H9 (cell line): ENCODE measurements at regions not wholly inside any gene's neighbourhood (a gene's known extent, or its start where the extent isn't known, plus 50 kb on each side); places are given as distances from the start of the nearest gene placed in this dataset.

Experiments used
- DNase-seq: peaks from one replicate; pipeline ENCODE4 v3.0.0-alpha.2; 2017
- H2AFZ ChIP-seq: one replicate; pipeline ENCODE4 v1.6.1; 2013; ENCODE audit warnings: mild to moderate bottlenecking, low read length, control low read depth, moderate library complexity
- H2AK5ac ChIP-seq: 2 replicates; pipeline ENCODE4 v1.6.1; 2013; ENCODE audit warnings: low read length, control low read depth, mixed read lengths; ENCODE audit not compliant: insufficient read length
- H2BK120ac ChIP-seq: one replicate; pipeline ENCODE4 v1.6.1; 2013; ENCODE audit warnings: low read depth, mild to moderate bottlenecking, low read length, control low read depth, inconsistent platforms; ENCODE audit not compliant: poor library complexity, severe bottlenecking
- H2BK12ac ChIP-seq: 2 replicates; pipeline ENCODE4 v1.6.1; 2013; ENCODE audit warnings: low read length, control low read depth, mixed read lengths, low read depth; ENCODE audit not compliant: insufficient read length
- H2BK15ac ChIP-seq: 2 replicates; pipeline ENCODE4 v1.6.1; 2013; ENCODE audit warnings: low read depth, low read length, control low read depth
- H2BK20ac ChIP-seq: one replicate; pipeline ENCODE4 v1.6.1; 2013; ENCODE audit warnings: low read depth, mild to moderate bottlenecking, low read length, control low read depth, inconsistent platforms; ENCODE audit not compliant: poor library complexity, severe bottlenecking
- H2BK5ac ChIP-seq: 2 replicates; pipeline ENCODE4 v1.6.1; 2013; ENCODE audit warnings: low read length, control low read depth, mixed read lengths; ENCODE audit not compliant: insufficient read length
- H3K14ac ChIP-seq: 2 replicates; pipeline ENCODE4 v1.6.1; 2013; ENCODE audit warnings: low read length, control low read depth; ENCODE audit not compliant: insufficient read depth
- H3K18ac ChIP-seq: 2 replicates; pipeline ENCODE4 v1.6.1; 2013; ENCODE audit warnings: low read depth, mild to moderate bottlenecking, mixed read lengths, low read length, control low read depth; ENCODE audit not compliant: insufficient read length
- H3K23ac ChIP-seq: 2 replicates; pipeline ENCODE4 v1.6.1; 2013; ENCODE audit warnings: low read length, control low read depth, mixed read lengths, low read depth; ENCODE audit not compliant: insufficient read length
- H3K23me2 ChIP-seq: 2 replicates; pipeline ENCODE4 v1.6.1; 2013; ENCODE audit warnings: low read depth, mild to moderate bottlenecking, mixed read lengths, low read length, control low read depth; ENCODE audit not compliant: insufficient read length, poor library complexity, severe bottlenecking
- H3K27ac ChIP-seq: 2 replicates; pipeline ENCODE4 v1.5.1; 2013; ENCODE audit warnings: low read length, control low read depth, mixed read lengths, low read depth; ENCODE audit not compliant: insufficient read length
- H3K27me3 ChIP-seq: 2 replicates; pipeline ENCODE4 v1.6.1; 2013; ENCODE audit warnings: low read length, control low read depth, inconsistent platforms; ENCODE audit not compliant: insufficient read depth
- H3K4ac ChIP-seq: 2 replicates; pipeline ENCODE4 v1.6.1; 2013; ENCODE audit warnings: low read depth, mild to moderate bottlenecking, control low read depth, inconsistent platforms, low read length, moderate library complexity
- H3K4me1 ChIP-seq: 2 replicates; pipeline ENCODE4 v1.6.1; 2013; ENCODE audit warnings: low read length, control low read depth, inconsistent platforms; ENCODE audit not compliant: insufficient read depth
- H3K4me2 ChIP-seq: 2 replicates; pipeline ENCODE4 v1.6.1; 2013; ENCODE audit warnings: low read length, control low read depth, mixed read lengths; ENCODE audit not compliant: insufficient read length, insufficient read depth
- H3K56ac ChIP-seq: 2 replicates; pipeline ENCODE4 v1.6.1; 2013; ENCODE audit warnings: low read depth, mild to moderate bottlenecking, mixed read lengths, low read length, control low read depth; ENCODE audit not compliant: insufficient read length
- H3K79me1 ChIP-seq: 2 replicates; pipeline ENCODE4 v1.6.1; 2013; ENCODE audit warnings: low read depth, mild to moderate bottlenecking, moderate library complexity, low read length, control low read depth, inconsistent platforms; ENCODE audit not compliant: insufficient read depth, poor library complexity, severe bottlenecking
- H3K79me2 ChIP-seq: 2 replicates; pipeline ENCODE4 v1.6.1; 2013; ENCODE audit warnings: low read length, control low read depth, inconsistent platforms; ENCODE audit not compliant: insufficient read depth
- H3K9ac ChIP-seq: 2 replicates; pipeline ENCODE4 v1.6.1; 2013; ENCODE audit warnings: low read length, control low read depth, mixed read lengths; ENCODE audit not compliant: insufficient read length; ENCODE audit errors: extremely low read depth
- H3K9me3 ChIP-seq: one replicate; pipeline ENCODE4 v1.6.1; 2013; ENCODE audit warnings: low read depth, low read length, inconsistent platforms; ENCODE audit not compliant: control insufficient read depth
- H3T11ph ChIP-seq: one replicate; pipeline ENCODE4 v1.6.1; 2013; ENCODE audit warnings: mild to moderate bottlenecking, low read length, control low read depth, inconsistent platforms
- H4K20me1 ChIP-seq: one replicate; pipeline ENCODE4 v1.6.1; 2013; ENCODE audit not compliant: control insufficient read depth, insufficient read length, insufficient read depth
- H4K5ac ChIP-seq: 2 replicates; pipeline ENCODE4 v1.6.1; 2013; ENCODE audit warnings: low read depth, mild to moderate bottlenecking, mixed read lengths, low read length, control low read depth; ENCODE audit not compliant: insufficient read length
- H4K8ac ChIP-seq: replicated peaks from 2 replicates; pipeline ENCODE4 v1.6.1; 2013; ENCODE audit warnings: low read length, control low read depth, mixed read lengths, low read depth; ENCODE audit not compliant: insufficient read length
- H4K91ac ChIP-seq: 2 replicates; pipeline ENCODE4 v1.6.1; 2013; ENCODE audit warnings: low read depth, mild to moderate bottlenecking, moderate library complexity, mixed read lengths, low read length, control low read depth; ENCODE audit not compliant: insufficient read length
- H3K27ac Mint-ChIP-seq, 3 experiments: 2 replicates in 2 of 3; 3 replicates in 1 of 3; pipeline ENCODE4 v1.8.0; 2020 to 2021; ENCODE audit warnings: mixed read lengths in 3 of 3, mild to moderate bottlenecking in 1 of 3, moderate library complexity in 1 of 3
- H3K27me3 Mint-ChIP-seq: 2 replicates; pipeline ENCODE4 v1.8.0; 2021; ENCODE audit warnings: low read depth, mild to moderate bottlenecking, moderate library complexity, mixed read lengths
- H3K36me3 Mint-ChIP-seq, 3 experiments: 2 replicates in 2 of 3; 3 replicates in 1 of 3; pipeline ENCODE4 v1.8.0; 2020 to 2021; ENCODE audit warnings: low read depth in 3 of 3, mixed read lengths in 3 of 3; ENCODE audit not compliant: insufficient read depth in 1 of 3
- H3K4me1 Mint-ChIP-seq, 2 experiments: 2 replicates each; pipeline ENCODE4 v1.8.0; 2020; ENCODE audit warnings: mixed read lengths in 2 of 2
- H3K4me3 Mint-ChIP-seq, 2 experiments: 2 replicates in 1 of 2; 3 replicates in 1 of 2; pipeline ENCODE4 v1.8.0; 2020 to 2021; ENCODE audit warnings: mild to moderate bottlenecking in 2 of 2, mixed read lengths in 2 of 2, moderate library complexity in 1 of 2
- H3K9me3 Mint-ChIP-seq, 2 experiments: 2 replicates in 1 of 2; 3 replicates in 1 of 2; pipeline ENCODE4 v1.8.0; 2020; ENCODE audit warnings: mild to moderate bottlenecking in 2 of 2, mixed read lengths in 2 of 2, moderate library complexity in 1 of 2
- CTCF ChIP-seq: fragments of 200-600 bp; sonication (generic); conservative IDR thresholded peaks from 3 replicates; pipeline ENCODE4 v1.8.0; 2021; ENCODE audit warnings: antibody characterized with exemption, mild to moderate bottlenecking
- WGBS: extraction: QIAGEN DNeasy Blood & Tissue Kit; methylation state at CpG from one replicate; pipeline ENCODE4 v1.1.7; 2013; ENCODE audit warnings: missing lambda C conversion rate, low lambda C conversion rate, mixed read lengths; ENCODE audit not compliant: insufficient read length; ENCODE audit errors: extremely low coverage; 5-methylcytosine and 5-hydroxymethylcytosine counted together

- Histone ChIP-seq H3K18ac (no peak overlapping the region), H3K4me1 (no peaks in the 10 kb centered on the region), H2AFZ (no peak overlapping the region), H3K4me2 (no peak overlapping the region), H3K23ac (no peak overlapping the region), H2BK120ac (no peak overlapping the region), H2BK5ac (no peak overlapping the region), H3K56ac (no peak overlapping the region), H2BK20ac (no peak overlapping the region), H3K4ac (no peak overlapping the region), H3K9me3 (no peaks in the 10 kb centered on the region), H3K27me3 (no peaks in the 10 kb centered on the region; the same call in 1 of the 2 replicates), H3K23me2 (no peaks in the 10 kb centered on the region), H4K20me1 (no peaks in the 10 kb centered on the region), H3K79me2 (no peaks in the 10 kb centered on the region), H3K14ac (0 out of 2 replicates have a peak overlapping the region, but pooled peaks have one; percentile 19), H2BK12ac (no peak overlapping the region), H3K9ac (no peak overlapping the region), H2BK15ac (no peak overlapping the region), H3T11ph (no peak overlapping the region), H4K91ac (no peak overlapping the region), H2AK5ac (no peak overlapping the region), H4K8ac (no peak overlapping the region), H3K79me1 (no peaks in the 10 kb centered on the region), H4K5ac (no peak overlapping the region), H3K27ac (no peak overlapping the region)
- TF ChIP-seq CTCF, result no peak
- WGBS, result no CpG with 5 or more reads among the region's 5 CpGs
- H3K36me3 Mint-ChIP-seq, result no peaks in the 10 kb centered on the region
- peaks cover 0 to 3% of the 10 kb centered on the region in 2 experiments; a peak in 2 of 5 replicates for H3K9me3 Mint-ChIP-seq
- H3K27ac Mint-ChIP-seq, result peak overlapping the region in 1 of 3 experiments; percentile 63; a peak in 4 of 7 replicates
- no peak overlapping the region for H3K4me3 Mint-ChIP-seq
- peaks cover 6 to 13% of the 10 kb centered on the region in 2 experiments for H3K4me1 Mint-ChIP-seq
- peaks cover 6% of the 10 kb centered on the region for H3K27me3 Mint-ChIP-seq
- no peak for DNase-seq
Measured at GRCh38 chr16:50857881-50858280, 116.0 kb downstream of the CYLD start.
